NB4 (cell line): ENCODE measurements at regions not wholly inside any gene's neighbourhood (a gene's known extent, or its start where the extent isn't known, plus 50 kb on each side); places are given as distances from the start of the nearest gene placed in this dataset.

Experiments
- CTCF ChIP-seq: IDR thresholded peaks from one replicate; pipeline ENCODE4 v1.5.1; 2012; ENCODE audit warnings: low read depth, low read length
- MAX ChIP-seq: IDR thresholded peaks from 2 replicates; pipeline ENCODE4 v1.6.1; 2011; ENCODE audit warnings: low read depth, low read length

GRCh38 chr3:90026406-90026805 is 919.0 kb downstream of the EPHA3 start:
- TF ChIP-seq CTCF (no peak), MAX (no peak)
